ENCODE measurements at regions not wholly inside any gene's neighbourhood (a gene's known extent, or its start where the extent isn't known, plus 50 kb on each side); places are given as distances from the start of the nearest gene placed in this dataset.
"Not testable (repeated sequence)": the region's sequence is repeated elsewhere in the genome, so short reads cannot be mapped to it uniquely, and the experiment has no call there.

DNA sequence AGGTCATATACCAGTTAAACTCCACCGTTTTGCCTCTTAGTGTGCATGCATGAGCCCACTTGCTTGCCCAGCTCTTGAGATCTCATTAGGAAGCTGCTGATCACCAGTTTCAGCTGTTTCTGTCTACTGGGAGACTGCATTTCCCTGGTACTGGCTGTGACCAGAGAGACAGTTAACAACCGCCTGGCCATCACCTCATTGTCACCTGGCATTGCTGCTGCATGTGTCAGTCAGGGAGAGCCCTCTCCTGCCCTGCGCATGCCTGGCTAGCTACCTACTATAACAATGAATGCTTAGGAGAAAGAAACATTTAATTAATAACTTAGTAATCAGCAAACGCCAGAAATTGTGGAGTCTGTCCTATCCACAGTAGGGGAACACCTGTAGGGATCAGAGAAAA, 265.8 kb upstream of the CYRIA start:
- Histone ChIP-seq H3K79me2 (ENCODE audit: insufficient read depth, low read length) (no peaks in the 10 kb centered on the region), H3K9me3 (ENCODE audit: insufficient read depth, low read length) (no peaks in the 10 kb centered on the region), H3K4me3 (ENCODE audit: insufficient read depth, low read length, poor library complexity, severe bottlenecking) (no peak overlapping the region), H3K9ac (ENCODE audit: low read length) (no peak overlapping the region), H3K4me2 (ENCODE audit: low read depth, low read length, poor library complexity, severe bottlenecking) (no peak overlapping the region), H3F3A (ENCODE audit: insufficient read depth) (no peaks in the 10 kb centered on the region), H3K9me2 (replicated peaks; ENCODE audit: insufficient read depth, low read length) (no peaks in the 10 kb centered on the region), H2AFZ (ENCODE audit: low read depth, low read length, severe bottlenecking) (no peak overlapping the region), H4K20me1 (ENCODE audit: low read depth, low read length) (no peaks in the 10 kb centered on the region), H3K27ac (ENCODE audit: low read depth, low read length) (no peak overlapping the region), H3K27me3 (ENCODE audit: low read length) (0 out of 2 replicates have a peak, but pooled peaks cover 3% of the 10 kb centered on the region), H3K36me3 (ENCODE audit: low read length) (no peaks in the 10 kb centered on the region)
- TF ChIP-seq, protein P1, sequence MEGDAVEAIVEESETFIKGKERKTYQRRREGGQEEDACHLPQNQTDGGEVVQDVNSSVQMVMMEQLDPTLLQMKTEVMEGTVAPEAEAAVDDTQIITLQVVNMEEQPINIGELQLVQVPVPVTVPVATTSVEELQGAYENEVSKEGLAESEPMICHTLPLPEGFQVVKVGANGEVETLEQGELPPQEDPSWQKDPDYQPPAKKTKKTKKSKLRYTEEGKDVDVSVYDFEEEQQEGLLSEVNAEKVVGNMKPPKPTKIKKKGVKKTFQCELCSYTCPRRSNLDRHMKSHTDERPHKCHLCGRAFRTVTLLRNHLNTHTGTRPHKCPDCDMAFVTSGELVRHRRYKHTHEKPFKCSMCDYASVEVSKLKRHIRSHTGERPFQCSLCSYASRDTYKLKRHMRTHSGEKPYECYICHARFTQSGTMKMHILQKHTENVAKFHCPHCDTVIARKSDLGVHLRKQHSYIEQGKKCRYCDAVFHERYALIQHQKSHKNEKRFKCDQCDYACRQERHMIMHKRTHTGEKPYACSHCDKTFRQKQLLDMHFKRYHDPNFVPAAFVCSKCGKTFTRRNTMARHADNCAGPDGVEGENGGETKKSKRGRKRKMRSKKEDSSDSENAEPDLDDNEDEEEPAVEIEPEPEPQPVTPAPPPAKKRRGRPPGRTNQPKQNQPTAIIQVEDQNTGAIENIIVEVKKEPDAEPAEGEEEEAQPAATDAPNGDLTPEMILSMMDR (IDR thresholded peaks at IDR 0.05; ENCODE audit: insufficient read depth, low read length, poor library complexity, severe bottlenecking), result no peak
- no peak for TF ChIP-seq EZH2phosphoT487 (conservative IDR thresholded peaks at IDR 0.05; ENCODE audit: low read length)

GRCh38 chr2:16927398-16927797, 261.8 kb upstream of the CYRIA start:
- Histone ChIP-seq H4K20me1 (ENCODE audit: low read depth, low read length) (no peaks in the 10 kb centered on the region), H3K4me2 (ENCODE audit: low read depth, low read length, poor library complexity, severe bottlenecking) (no peak overlapping the region), H3K4me3 (ENCODE audit: insufficient read depth, low read length, poor library complexity, severe bottlenecking) (no peak overlapping the region), H3F3A (ENCODE audit: insufficient read depth) (no peaks in the 10 kb centered on the region), H3K79me2 (ENCODE audit: insufficient read depth, low read length) (no peaks in the 10 kb centered on the region), H2AFZ (ENCODE audit: low read depth, low read length, severe bottlenecking) (no peak overlapping the region), H3K9ac (ENCODE audit: low read length) (no peak overlapping the region), H3K27me3 (ENCODE audit: low read length) (no peaks in the 10 kb centered on the region), H3K9me2 (replicated peaks; ENCODE audit: insufficient read depth, low read length) (no peaks in the 10 kb centered on the region), H3K9me3 (ENCODE audit: insufficient read depth, low read length) (peaks cover 7% of the 10 kb centered on the region; the same call in 1 of the 2 replicates), H3K27ac (ENCODE audit: low read depth, low read length) (no peak overlapping the region), H3K36me3 (ENCODE audit: low read length) (no peaks in the 10 kb centered on the region)
- TF ChIP-seq EZH2phosphoT487 (conservative IDR thresholded peaks at IDR 0.05; ENCODE audit: low read length), result no peak
- TF ChIP-seq, protein P1 (IDR thresholded peaks at IDR 0.05; ENCODE audit: insufficient read depth, low read length, poor library complexity, severe bottlenecking), result no peak

GRCh38 chr2:16925145-16925544, 259.5 kb upstream of the CYRIA start:
- Histone ChIP-seq H2AFZ (ENCODE audit: low read depth, low read length, severe bottlenecking) (no peak overlapping the region), H3K36me3 (ENCODE audit: low read length) (no peaks in the 10 kb centered on the region), H4K20me1 (ENCODE audit: low read depth, low read length) (no peaks in the 10 kb centered on the region), H3F3A (ENCODE audit: insufficient read depth) (no peaks in the 10 kb centered on the region), H3K27me3 (ENCODE audit: low read length) (no peaks in the 10 kb centered on the region), H3K27ac (ENCODE audit: low read depth, low read length) (no peak overlapping the region), H3K9me3 (ENCODE audit: insufficient read depth, low read length) (peaks cover 7% of the 10 kb centered on the region; the same call in 1 of the 2 replicates), H3K9ac (ENCODE audit: low read length) (no peak overlapping the region), H3K9me2 (replicated peaks; ENCODE audit: insufficient read depth, low read length) (no peaks in the 10 kb centered on the region), H3K4me2 (ENCODE audit: low read depth, low read length, poor library complexity, severe bottlenecking) (no peak overlapping the region), H3K4me3 (ENCODE audit: insufficient read depth, low read length, poor library complexity, severe bottlenecking) (no peak overlapping the region), H3K79me2 (ENCODE audit: insufficient read depth, low read length) (no peaks in the 10 kb centered on the region)
- TF ChIP-seq EZH2phosphoT487 (conservative IDR thresholded peaks at IDR 0.05; ENCODE audit: low read length), result no peak
- TF ChIP-seq, protein P1 (IDR thresholded peaks at IDR 0.05; ENCODE audit: insufficient read depth, low read length, poor library complexity, severe bottlenecking), result no peak

GRCh38 chr2:16915341-16915755, 249.7 kb upstream of the CYRIA start:
- H3F3A ChIP-seq (ENCODE audit: insufficient read depth); H3K4me2 ChIP-seq (ENCODE audit: low read depth, low read length, poor library complexity, severe bottlenecking); H3K9ac ChIP-seq (ENCODE audit: low read length); H3K27ac ChIP-seq (ENCODE audit: low read depth, low read length); H3K9me3 ChIP-seq (ENCODE audit: insufficient read depth, low read length); H3K36me3 ChIP-seq (ENCODE audit: low read length); H3K9me2 ChIP-seq (replicated peaks; ENCODE audit: insufficient read depth, low read length); H3K27me3 ChIP-seq (ENCODE audit: low read length); H3K79me2 ChIP-seq (ENCODE audit: insufficient read depth, low read length); H3K4me3 ChIP-seq (ENCODE audit: insufficient read depth, low read length, poor library complexity, severe bottlenecking); H4K20me1 ChIP-seq (ENCODE audit: low read depth, low read length); H2AFZ ChIP-seq (ENCODE audit: low read depth, low read length, severe bottlenecking): not testable (repeated sequence)

Measured in SU-DHL-6 (cell line).